GM10248 (cell line): ENCODE measurements at regions not wholly inside any gene's neighbourhood (a gene's known extent, or its start where the extent isn't known, plus 50 kb on each side); places are given as distances from the start of the nearest gene placed in this dataset.

Experiments
- CTCF ChIA-PET: fragments of 300-600 bp; sonication (Branson Sonifier 250); formaldehyde crosslinking; extraction: SDS; loops from one replicate; lab custom pipeline; 2021; ENCODE audit warnings: antibody characterized with exemption; lab: Yijun Ruan, JAX
- POLR2A ChIA-PET: fragments of 350-650 bp; sonication (Branson Sonifier 250); formaldehyde crosslinking; extraction: SDS; loops from one replicate; lab custom pipeline; 2020; ENCODE audit warnings: antibody characterized with exemption; lab: Yijun Ruan, JAX
- DNase-seq: peaks from one replicate; pipeline ENCODE4 v3.0.0; 2012; ENCODE audit errors: extremely low spot score
- TF ChIP-seq, protein P1 (sequence below): IDR thresholded peaks from 2 replicates; pipeline ENCODE4 v1.5.1; 2012; ENCODE audit warnings: mild to moderate bottlenecking, low read depth; ENCODE audit errors: extremely low read depth, missing control alignments, control extremely low read depth

DNA sequence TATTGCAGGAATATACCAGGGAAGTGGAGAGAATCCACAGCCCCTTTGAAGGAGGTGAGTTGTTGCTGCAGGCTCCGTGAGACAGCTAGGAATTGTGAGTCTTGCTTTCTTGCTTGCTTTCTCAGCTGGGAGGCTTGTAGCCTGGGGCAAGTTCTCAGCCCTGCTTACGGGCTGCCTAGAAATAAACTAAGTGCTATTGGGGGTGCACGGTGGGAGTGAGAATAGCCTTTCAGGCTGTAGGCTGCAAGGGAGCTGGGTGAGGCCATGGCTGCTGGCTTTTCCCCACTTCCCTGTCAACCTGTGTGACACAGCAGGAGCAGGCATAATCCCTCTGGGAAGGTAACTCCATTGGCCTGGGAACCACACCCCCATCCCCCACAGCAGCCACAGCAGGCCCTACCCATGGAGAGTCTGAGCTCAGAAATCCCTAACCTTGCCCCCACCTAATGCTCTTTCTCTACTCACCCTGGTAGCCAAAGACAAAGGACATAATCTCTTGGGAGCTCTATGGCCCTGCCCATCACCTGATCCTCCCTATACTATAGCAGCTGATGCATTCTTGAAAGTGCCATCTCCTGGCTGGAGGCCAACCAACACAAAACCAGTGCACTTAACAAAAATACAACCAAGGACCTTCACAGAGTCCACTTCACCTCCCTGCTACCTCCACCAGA lies 113.0 kb downstream of the MMRN1 start:
- no peak for DNase-seq
- ChIA-PET CTCF (no interaction called here), POLR2A (no interaction called here)
- TF ChIP-seq, protein P1, sequence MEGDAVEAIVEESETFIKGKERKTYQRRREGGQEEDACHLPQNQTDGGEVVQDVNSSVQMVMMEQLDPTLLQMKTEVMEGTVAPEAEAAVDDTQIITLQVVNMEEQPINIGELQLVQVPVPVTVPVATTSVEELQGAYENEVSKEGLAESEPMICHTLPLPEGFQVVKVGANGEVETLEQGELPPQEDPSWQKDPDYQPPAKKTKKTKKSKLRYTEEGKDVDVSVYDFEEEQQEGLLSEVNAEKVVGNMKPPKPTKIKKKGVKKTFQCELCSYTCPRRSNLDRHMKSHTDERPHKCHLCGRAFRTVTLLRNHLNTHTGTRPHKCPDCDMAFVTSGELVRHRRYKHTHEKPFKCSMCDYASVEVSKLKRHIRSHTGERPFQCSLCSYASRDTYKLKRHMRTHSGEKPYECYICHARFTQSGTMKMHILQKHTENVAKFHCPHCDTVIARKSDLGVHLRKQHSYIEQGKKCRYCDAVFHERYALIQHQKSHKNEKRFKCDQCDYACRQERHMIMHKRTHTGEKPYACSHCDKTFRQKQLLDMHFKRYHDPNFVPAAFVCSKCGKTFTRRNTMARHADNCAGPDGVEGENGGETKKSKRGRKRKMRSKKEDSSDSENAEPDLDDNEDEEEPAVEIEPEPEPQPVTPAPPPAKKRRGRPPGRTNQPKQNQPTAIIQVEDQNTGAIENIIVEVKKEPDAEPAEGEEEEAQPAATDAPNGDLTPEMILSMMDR = no peak

DNA sequence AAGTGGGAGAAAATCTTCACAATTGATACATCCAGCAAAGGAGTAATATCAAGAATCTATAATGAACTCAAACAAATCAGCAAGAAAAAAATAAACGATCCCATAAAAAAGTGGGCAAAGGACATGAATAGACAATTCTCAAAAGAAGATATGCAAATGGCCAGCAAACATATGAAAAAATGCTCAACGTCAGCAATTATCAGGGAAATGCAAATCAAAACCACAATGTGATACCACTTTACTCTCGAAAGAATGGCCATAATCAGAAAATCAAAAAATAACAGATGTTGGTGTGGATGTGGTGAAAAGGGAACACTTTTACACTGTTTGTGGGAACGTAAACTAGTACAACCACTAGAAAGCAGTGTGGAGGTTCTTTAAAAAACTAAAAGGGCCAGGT lies 114.3 kb upstream of the CCSER1 start:
- CTCF ChIA-PET = no interaction called here
- POLR2A ChIA-PET = no interaction called here
- TF ChIP-seq, protein P1 = no peak

DNA sequence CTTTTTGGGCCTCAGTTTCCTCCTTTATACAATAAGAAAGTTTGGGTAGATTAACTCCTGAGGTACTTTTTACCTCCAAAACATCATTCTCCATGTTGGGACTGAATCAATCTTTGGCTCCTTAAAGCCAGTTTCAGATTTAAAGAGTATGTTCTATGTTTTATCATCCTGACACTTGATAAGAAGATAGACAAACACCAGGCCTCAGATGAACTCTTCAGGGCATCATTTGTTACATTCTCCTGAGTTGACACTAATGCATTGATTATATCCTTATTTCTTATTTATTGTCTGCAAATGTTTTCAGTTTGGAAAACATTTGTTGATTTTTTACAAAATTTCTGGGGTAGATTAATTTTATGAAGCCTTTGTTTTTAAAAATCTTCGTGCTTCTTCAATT lies 102.7 kb upstream of the CCSER1 start:
- TF ChIP-seq, protein P1 = no peak
- ChIA-PET CTCF (interaction anchor here (1.0 kb wide), 1 partner anchor 18 kb away, joined by 4 read pairs; no protein-coding TSS in a partner anchor), POLR2A (no interaction called here)
- no peak for DNase-seq

More for the DNA sequence above, 114.3 kb upstream of the CCSER1 start:
- DNase-seq = no peak

DNA sequence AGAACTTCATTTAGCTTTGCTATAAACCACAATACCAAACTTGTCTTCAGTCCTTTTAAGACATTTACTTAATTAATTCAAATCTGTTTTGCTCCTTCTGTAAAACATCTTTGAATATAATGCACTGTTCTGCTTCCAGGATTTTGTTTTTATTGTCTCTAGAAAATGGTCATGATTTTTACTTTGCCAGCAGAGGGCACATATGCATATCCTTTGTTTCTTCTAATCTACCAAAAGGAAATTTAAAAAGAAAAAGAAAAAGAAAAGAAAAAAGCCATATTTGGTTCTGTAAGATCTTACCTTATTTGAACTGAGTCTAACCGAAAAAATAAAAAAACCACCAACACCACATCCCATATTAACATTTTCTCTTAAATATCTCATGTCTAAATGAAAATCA lies 101.9 kb upstream of the CCSER1 start:
- POLR2A ChIA-PET = no interaction called here
- no peak for DNase-seq
- TF ChIP-seq, protein P1 = peak; percentile 27
- CTCF ChIA-PET = interaction anchor here (1.0 kb wide), 1 partner anchor 17 kb away, joined by 4 read pairs; no protein-coding TSS in a partner anchor

DNA sequence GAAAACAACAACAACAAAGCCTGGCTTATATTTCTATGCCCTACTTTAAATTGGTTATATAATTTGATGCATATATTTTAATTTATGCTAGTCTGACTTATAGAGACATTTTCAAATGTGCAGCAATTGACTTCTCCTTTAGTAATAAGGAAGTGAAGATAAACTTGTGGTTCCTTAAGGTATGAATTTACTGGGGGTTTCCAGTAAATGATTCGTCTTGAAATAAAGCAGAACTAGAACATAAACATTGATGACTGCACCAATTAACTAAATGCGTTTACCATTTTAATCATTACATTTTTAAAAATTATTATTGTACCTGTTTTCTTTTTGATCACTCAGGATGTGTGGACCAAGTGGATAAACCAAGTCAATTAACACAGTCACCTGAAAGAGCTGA lies 99.6 kb upstream of the CCSER1 start:
- TF ChIP-seq, protein P1 = no peak
- ChIA-PET CTCF (no interaction called here), POLR2A (no interaction called here)
- peak; percentile 16 for DNase-seq

DNA sequence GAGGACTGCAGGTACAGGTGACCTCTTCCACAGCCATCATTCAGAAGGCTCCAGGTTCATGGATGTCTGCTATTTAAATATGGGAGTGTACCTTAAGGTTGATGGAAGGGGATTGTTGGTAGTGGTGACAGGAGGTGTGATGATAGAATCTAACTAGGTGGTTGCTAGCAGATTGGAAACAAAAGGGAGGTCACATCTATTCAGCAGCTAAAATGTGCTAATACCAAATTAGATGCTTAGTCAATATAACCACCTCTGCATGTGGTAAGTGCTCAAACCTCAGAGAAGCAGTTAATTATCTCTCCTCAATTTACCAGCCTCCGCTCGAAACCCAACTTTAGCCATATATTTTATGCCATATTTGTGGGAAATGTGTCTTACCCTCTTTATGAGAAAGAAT lies 98.7 kb upstream of the CCSER1 start:
- ChIA-PET CTCF (no interaction called here), POLR2A (no interaction called here)
- DNase-seq = no peak
- TF ChIP-seq, protein P1 = no peak
